ENCODE measurements at regions not wholly inside any gene's neighbourhood (a gene's known extent, or its start where the extent isn't known, plus 50 kb on each side); places are given as distances from the start of the nearest gene placed in this dataset.

DNA sequence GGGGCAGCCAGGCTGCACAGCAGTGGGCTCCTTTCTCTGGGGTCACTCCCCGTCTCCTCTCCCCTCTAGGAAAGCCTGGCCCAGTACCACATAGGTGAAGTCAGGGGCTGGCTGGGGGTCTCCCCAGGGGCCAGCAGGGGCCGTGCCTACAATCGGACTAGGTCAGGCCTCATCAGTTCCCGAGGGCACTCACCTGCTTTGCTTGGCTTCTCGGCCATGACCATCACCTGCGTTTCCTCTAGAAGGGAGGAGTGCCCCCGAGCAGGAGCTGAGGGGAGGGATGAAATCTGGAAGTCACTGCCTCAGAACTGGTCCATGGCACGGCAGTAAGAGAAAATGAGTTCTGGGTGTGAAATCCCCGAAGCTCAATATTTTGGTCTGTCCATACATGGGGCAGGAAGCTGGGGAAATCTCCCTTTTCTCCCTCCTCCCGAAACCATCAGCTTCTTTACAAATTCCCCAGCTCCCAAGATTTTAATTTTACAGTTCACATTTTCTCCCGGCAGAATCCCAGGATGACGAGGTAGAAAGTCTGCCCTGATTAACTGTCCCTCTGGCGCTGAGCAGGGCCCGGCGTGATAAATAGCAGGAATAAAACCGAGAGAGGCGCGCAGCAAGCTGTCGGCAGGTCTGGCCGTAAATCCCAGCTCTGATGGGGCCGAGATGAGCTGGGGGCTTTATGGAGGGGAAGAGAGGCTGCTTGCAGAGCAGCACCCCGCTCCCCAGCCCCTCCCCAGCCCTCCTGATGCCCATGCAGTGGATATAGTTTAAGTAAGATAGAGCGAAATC, 172.1 kb downstream of the RBFOX3 start:
- intact Hi-C loops (cut with DNase I) = no loop called here
- ATAC-seq (no peak), DNase-seq (ENCODE audit: missing footprints) (peak; percentile 48)

DNA sequence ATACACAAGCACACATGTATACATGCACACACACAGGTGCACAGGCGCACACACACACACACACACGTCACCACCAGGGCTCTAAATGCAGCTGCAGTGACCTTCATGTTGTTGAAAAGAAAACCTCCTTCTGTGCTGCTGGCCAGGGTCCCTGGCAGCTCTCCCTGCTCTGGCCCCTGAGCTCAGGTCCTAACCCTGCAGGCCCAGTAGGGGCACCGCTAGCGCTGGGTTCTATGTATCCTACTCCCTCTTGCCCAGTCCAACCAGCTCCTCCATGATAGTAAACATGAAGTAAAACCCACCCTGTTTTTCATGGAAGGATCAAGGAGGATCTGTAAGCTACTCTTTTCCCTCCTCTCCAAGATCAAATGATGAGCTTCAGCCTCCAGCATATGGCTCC, 172.8 kb downstream of the RBFOX3 start:
- ATAC-seq (no peak), DNase-seq (ENCODE audit: missing footprints) (no peak)
- intact Hi-C loops (cut with DNase I) = no loop called here

DNA sequence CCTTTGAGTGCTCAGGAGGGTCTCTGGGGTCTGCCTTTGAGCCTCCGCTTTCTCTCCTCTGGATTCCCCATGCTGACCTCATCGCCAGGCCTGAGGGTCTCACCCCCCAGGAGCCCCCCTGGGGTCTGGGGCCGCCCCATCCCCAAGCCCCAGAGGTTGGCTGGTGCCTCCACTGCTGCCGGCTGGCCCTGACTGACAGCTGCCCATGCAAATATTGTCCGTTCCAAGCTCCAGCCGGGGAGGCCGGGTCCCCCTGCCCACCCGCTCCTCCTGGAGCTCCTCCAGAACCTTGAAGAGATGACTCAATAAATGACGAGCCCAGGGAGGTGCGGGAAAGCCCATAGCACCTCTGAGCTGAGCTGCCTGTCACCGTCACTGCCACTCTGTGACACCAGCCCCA, 173.8 kb downstream of the RBFOX3 start:
- intact Hi-C loops (cut with DNase I) = no loop called here
- DNase-seq (ENCODE audit: missing footprints) (peak; percentile 41), ATAC-seq (no peak)

DNA sequence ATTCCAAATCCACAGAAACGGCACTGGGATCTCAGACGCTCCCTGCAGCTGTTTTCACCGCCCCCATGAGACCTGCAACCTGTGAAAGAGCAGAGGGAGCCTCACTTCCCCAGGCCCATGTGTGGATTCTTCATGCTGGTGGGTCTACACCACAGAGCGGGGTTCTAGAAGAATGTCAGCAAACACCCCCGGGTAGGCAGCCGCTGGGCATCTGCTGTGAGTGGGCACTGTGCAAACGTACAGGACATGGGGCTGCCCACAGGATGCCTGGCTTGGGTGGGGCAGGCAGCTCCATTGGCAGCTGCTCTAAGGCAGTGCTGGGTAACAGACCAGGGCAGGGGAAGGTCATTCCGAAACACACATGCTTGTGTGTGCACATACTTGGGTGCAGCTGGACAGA, 174.9 kb downstream of the RBFOX3 start:
- ATAC-seq (no peak), DNase-seq (ENCODE audit: missing footprints) (peak; percentile 58)
- intact Hi-C loops (cut with DNase I) = no loop called here

DNA sequence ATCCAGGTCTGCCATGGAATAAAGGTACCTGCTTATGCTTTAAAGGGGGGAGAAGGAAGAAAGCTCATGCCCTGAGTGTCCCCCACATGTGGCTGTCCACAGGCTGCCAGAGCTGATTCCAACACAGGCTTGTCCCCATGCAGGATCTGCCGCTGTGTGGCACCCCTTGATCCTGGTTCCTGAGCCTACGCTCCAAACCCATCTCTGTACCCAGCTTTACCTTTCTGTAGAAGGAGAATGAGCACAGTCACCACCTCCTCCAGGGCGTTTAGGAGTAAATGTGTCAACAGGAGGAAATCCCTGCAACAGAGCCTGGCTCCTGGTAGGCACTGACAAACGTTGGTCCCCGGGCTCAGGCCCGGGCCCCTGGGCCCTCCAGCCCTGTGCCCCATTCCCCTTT, 175.6 kb downstream of the RBFOX3 start:
- intact Hi-C loops (cut with DNase I) = no loop called here
- DNase-seq (ENCODE audit: missing footprints) (peak; percentile 17), ATAC-seq (no peak)

DNA sequence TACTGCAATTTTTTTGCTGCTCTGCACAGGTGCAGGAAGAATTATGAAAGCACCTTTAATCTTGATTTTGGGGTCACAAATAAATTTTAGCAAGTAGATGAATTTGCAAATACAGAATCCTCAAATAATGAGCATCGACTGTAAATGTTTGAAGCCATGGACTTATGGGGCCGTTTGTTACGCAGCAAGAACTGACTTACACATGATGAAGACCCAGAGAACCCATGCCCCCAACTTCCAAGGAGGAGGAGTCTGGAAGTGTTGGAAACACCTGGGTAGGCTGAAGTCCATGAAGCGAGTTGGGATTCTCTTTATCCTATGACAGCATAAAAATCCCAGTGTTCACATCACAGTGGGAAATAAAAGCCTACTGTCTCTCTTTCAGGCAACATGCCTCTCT, 176.6 kb downstream of the RBFOX3 start:
- DNase-seq (ENCODE audit: missing footprints) (no peak), ATAC-seq (no peak)
- intact Hi-C loops (cut with DNase I) = no loop called here

DNA sequence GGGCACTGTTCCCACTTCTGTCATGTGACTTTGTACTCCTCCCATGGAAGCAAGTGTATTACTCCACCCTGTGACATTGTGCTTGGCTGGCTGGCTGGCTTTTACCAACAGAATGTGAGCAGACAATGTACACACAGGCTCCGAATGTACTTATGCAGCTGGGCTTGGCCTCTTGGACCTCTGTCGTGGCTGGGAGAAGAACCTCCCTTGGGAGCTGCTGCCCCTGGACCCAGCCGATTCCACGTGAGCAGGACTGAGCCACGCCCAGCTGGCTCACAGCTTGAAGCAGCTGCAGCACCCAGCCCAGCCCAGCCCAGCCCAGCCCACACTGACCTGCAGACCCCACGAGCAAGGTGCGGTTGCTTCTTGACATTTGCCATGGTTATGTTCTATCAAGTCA, 177.5 kb downstream of the RBFOX3 start:
- intact Hi-C loops (cut with DNase I) = no loop called here

DNA sequence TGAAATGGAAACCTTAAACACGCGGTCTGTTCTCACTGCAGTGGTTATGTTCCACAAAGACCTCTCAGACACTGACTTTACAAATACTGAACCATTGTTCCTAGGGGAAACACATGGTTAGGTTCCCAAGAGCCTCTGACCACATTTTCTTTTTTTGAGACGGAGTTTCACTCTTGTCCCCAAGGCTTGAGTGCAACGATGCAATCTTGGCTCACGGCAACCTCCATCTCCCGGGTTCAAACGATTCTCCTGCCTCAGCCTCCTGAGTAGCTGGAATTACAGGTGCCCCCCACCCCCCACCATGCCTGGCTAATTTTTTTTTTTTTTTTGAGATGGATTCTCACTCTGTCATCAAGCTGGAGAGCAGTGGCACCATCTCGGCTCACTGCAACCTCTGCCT, 179.7 kb downstream of the RBFOX3 start:
- intact Hi-C loops (cut with DNase I) = no loop called here
- no peak for ATAC-seq

More for the DNA sequence above, 177.5 kb downstream of the RBFOX3 start:
- ATAC-seq (no peak), DNase-seq (ENCODE audit: missing footprints) (no peak)

DNA sequence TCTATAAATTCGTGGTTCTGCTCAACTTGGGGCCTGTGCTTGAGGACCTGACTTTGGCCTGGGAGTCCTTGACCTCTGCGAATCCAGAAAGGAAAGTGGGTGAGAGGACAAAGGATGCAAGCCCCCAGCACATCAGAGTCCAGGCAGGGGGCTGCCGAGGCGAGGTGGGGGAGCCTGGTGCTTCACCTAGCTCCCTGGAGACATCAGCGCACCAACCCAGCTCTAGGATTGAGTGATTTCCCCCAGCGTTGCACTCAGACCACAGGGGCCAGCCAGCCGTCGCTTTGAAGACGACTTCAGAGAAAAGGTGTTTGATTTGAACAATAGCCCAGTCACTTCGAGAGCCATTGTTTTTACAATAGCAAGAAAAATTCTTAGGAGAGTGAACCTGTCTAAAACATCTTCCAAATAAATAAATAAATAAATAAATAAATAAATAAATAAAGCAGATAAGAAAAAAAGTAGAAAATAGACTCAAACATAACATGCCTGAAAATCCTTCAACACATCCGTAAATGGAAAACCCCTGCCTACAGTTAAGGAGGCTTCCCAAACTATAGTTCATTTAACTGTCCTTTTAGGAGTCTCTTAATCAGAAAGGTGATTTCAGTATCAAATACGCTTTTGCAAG, 180.9 kb downstream of the RBFOX3 start:
- intact Hi-C loops (cut with DNase I) = no loop called here
- ATAC-seq (no peak), DNase-seq (ENCODE audit: missing footprints) (no peak)

More for the DNA sequence above, 179.7 kb downstream of the RBFOX3 start:
- no peak for DNase-seq (ENCODE audit: missing footprints)

DNA sequence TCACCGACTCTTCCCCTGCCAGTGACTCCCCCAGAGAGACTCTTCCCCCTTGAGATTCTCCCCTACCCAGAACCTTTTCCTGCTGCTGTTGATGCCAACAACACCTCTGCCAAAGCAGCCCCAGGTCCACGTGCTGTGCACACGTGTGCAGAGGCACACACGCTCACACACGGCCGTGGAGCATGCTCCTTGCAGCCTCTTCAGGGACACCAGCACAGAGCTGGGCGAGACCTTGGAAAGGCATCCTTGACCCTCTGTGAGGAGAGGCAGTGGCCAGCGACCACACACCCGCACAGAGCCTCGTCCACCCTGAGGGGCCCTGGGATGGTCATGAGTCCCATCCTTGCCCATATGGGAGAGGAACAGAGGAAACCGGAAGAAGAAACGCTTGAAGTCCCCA, 181.9 kb downstream of the RBFOX3 start:
- ATAC-seq (no peak), DNase-seq (ENCODE audit: missing footprints) (no peak)
- intact Hi-C loops (cut with DNase I) = no loop called here

DNA sequence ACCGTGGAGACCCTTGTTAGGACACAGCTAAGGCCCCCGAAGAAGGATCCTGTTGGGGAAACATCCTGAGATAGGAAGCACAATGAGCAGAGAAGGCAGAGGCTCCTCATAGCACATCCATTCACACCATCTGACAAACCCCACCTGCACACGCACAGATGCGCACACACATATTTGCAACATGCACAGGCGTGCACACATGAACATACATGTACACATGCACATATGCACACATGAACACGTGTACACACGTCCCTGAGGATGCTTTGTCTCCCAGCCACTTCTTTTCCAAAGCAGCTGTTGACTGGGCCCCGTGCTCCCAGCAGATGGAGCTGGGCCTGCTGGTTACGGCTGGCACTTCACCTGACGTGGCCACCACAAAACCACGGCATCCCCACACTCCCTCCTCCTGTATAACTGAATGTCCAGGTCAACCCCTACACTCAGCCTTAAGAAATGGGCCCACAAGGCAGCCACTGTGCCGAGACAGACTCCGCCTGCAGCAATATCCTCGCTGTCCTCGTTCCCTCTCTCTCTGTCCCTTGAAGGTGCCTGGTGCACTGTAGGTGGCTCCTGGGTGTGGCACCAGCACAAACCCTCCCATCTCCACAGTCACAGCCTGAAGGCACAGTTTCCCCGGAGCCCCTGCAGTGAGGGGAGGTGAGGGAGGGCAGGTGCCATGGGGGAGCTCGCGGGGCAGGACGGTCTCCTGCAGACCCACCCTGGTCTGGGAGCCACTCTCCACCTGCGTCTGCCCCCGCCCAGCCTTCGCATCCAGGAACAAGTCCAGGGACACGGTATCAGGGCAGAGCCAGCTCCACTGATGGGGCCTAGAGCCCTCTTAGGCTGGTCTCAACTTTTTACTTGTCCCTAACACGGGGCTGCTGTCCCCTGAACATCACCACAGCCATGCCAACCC, 183.0 kb downstream of the RBFOX3 start:
- intact Hi-C loops (cut with DNase I) = no loop called here

DNA sequence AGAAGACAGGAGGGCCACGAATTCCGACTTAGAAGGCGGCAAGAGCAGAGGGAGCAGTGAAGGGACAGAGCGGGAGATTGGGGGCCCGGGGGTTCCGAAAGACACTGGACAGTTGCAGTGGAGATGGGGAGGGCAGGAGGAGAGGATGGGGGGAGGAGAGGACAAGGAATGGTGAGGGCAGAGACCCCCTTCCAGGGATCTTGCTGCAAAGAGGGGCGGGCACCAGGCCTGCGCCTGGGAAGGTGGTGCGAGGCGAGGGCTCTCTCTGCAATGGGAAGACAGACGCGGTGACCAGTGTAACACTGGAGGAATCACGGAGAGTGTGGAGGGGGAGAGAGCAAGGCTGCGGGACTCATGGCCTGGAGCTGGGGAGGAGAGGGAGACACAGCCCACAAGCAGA, 185.2 kb downstream of the RBFOX3 start:
- intact Hi-C loops (cut with DNase I) = no loop called here
- no peak for ATAC-seq
- peak; percentile 58 for DNase-seq (ENCODE audit: missing footprints)

More for the DNA sequence above, 183.0 kb downstream of the RBFOX3 start:
- no peak for ATAC-seq
- DNase-seq (ENCODE audit: missing footprints) = no peak

DNA sequence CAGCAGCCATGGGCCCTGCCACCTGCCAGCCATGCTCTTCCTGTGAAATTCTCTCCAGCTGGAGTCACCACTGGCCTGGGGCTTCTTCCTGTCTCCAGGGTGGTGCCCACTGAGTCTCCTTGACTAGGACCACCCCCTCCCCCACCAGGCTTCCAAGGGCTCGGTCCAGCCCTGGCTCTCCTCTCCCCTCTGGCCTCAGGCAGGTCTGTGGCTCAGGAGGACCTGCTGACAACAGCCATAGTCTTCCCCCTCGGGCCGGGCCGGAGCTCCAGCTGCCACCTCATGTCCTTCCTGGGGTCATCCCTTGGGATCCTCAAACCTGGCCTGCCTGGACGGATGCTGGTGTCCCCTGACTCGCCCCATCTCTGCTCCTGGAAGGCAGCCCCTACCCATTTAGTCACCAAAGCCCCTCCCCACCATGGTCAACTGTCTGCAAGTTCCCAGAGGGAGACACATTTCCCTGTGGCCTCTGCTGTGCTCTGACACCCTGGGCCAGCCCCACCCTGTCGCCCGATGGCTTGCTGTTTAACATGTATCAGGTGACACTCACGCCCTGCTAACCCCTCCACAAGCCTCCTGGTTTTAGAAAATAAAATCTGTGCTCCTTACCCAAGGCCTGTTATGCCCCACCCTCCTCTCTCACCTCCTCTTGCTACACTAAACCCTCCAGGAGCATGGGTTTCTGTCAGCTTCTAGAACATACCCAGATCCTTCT, 186.2 kb downstream of the RBFOX3 start:
- intact Hi-C loops (cut with DNase I) = no loop called here
- DNase-seq (ENCODE audit: missing footprints) (peak; percentile 58), ATAC-seq (no peak)

DNA sequence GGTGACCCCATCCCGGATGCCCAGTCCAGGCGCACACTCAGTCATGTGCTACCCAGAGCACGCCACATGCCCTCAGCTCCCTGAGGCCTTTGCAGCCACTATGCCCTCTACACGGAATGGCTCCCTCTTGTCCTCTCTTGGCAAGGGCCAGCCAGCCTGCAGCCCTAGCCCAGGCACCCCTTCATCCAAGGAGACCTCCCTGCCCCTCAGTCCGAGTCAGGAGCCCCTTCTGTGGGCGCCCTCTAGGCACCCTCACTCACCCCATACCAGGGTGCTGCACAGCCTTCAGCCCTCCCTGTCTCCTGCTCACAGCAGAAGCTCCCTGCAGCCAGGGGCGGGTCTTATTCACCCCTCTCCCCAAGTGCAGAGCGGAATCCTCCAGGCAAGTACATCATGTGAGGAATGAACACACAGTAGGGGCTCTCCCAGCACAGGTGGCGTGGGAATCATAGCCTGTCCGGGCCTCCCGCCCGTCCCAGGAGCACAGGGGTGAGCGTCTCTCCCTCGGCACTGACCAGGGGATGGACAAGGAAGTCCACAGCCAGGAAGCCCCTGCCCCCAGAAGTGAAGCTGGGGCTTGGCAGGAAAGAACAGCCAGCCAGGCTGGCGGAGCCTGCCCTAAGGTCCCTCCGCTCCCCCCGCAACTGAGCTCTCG, 186.9 kb downstream of the RBFOX3 start:
- ATAC-seq (no peak), DNase-seq (ENCODE audit: missing footprints) (peak; percentile 54)
- intact Hi-C loops (cut with DNase I) = no loop called here

DNA sequence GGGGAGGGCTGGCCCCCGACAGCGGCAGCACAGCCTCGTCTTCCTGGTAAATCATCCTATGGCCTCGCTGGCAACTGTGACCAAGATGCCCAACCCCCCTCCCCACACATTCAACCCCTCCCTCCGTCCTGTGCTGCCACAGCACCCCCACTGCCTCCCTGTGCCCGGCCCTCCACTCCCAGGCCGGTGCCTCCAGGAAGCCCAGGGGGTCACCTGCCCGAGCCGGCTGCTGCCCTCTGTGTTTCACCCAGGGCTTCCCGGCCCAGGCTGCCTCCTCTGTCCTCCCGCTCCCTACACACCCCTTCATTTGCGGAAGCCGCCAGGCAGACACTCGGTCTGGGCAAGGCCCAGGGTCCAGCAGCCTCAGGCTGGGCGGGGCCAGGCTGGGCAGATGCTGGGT, 188.6 kb downstream of the RBFOX3 start:
- intact Hi-C loops (cut with DNase I) = no loop called here
- DNase-seq (ENCODE audit: missing footprints) (peak; percentile 58), ATAC-seq (no peak)

DNA sequence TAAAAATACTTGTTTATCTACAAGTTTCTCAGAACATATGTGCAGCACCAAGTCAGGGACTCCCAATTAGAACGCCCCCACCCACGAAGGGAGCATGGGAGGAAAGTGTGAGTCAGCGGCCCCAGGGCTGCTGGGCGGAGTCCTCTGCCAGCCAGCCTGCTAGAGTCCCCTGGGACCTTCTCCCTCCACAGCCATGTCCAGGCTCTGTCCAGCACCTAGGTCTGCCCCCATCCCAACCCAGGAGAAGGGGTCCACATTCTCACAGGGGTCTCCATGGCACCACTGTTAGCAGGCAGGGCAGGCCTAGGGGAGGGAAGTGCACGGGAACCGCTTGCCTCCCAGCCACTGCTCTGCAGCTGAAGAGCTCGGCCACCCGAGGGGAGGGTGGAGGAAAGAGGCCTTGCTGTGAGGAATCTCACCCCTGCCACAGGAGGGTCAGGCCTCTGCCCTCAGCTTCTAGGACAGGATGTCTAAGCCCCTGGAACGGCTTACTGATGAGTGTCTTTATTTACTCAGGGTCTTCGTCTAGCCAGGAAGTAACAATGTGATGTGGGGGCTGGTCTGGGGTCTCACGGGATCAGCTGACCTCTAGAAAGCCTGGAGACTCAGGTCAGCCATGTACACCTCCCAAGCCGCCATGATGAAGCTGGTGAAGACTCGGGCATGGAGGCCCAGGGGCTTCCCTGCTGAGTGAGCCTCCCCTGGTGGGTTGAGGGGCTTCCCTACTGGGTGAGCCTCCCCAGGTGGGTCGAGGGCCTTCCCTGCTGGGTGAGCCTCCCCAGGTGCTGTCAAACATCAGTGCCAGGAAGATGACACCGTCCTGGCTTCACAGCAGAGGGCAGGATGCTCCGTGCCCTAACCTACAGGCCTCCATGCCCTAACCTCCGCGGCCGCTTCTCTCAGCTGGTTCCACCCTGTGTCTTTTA, 190.3 kb downstream of the RBFOX3 start:
- peak; percentile 35 for DNase-seq (ENCODE audit: missing footprints)
- ATAC-seq = no peak
- intact Hi-C loops (cut with DNase I) = no loop called here

DNA sequence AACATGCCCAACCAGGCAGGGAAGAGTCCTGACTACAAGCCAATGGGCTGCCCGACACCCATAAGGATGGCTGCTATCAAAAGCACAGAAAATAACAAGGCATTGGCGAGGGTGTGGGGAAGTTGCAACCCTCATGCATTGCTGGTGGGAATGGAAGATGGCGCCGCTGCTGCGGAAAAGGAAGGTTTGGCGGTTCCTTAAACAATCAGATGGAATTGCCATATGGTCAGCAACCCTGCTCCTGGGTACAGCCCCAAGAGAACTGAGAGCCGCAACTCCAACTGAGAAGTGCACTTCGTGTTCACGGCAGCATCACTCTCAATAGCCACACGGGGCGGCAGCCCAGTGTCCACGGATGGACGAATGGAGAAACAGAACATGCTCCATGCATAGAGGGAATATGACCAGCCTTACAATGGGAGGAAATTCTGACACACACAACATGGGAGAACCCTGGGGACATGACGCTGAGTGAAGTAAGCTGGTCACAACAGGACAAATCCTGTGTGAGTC, 193.3 kb downstream of the RBFOX3 start:
- no peak for ATAC-seq
- intact Hi-C loops (cut with DNase I) = no loop called here
- no peak for DNase-seq (ENCODE audit: missing footprints)
